GM19467 (cell line): ENCODE measurements at regions not wholly inside any gene's neighbourhood (a gene's known extent, or its start where the extent isn't known, plus 50 kb on each side); places are given as distances from the start of the nearest gene placed in this dataset.

ENCODE experiments used
- ATAC-seq: cut with Tn5 transposase; IDR thresholded peaks from one replicate; pipeline ENCODE4 v1.9.1; 2021; ENCODE audit warnings: mild to moderate bottlenecking, moderate library complexity; ENCODE audit not compliant: unreplicated experiment

- ATAC-seq: no peak
Observed at GRCh38 chr1:163796394-163796821, 474.7 kb downstream of the NUF2 start.

- no peak for ATAC-seq
Observed at GRCh38 chr1:163797816-163798215, 476.1 kb downstream of the NUF2 start.

GRCh38 chr1:163799190-163799805, 477.5 kb downstream of the NUF2 start:
- ATAC-seq: no peak

- ATAC-seq: no peak
Observed at GRCh38 chr1:163807331-163808049, 485.7 kb downstream of the NUF2 start.

- no peak for ATAC-seq
Observed at GRCh38 chr1:163813251-163813650, 491.5 kb downstream of the NUF2 start.

GRCh38 chr1:163820226-163820625, 498.5 kb downstream of the NUF2 start:
- no peak for ATAC-seq

- ATAC-seq: no peak
Observed at GRCh38 chr1:163820766-163821165, 499.0 kb downstream of the NUF2 start.

GRCh38 chr1:163821679-163822078, 499.9 kb downstream of the NUF2 start:
- no peak for ATAC-seq

- no peak for ATAC-seq
Observed at GRCh38 chr1:163823017-163823416, 501.3 kb downstream of the NUF2 start.

GRCh38 chr1:163824006-163824405, 502.3 kb downstream of the NUF2 start:
- ATAC-seq: no peak

- no peak for ATAC-seq
Observed at GRCh38 chr1:163824490-163824889, 502.7 kb downstream of the NUF2 start.

GRCh38 chr1:163826500-163826899, 504.7 kb downstream of the NUF2 start:
- no peak for ATAC-seq

GRCh38 chr1:163834778-163835177, 513.0 kb downstream of the NUF2 start:
- no peak for ATAC-seq

- ATAC-seq: no peak
Observed at GRCh38 chr1:163836481-163836880, 514.7 kb downstream of the NUF2 start.

- no peak for ATAC-seq
Observed at GRCh38 chr1:163837206-163837605, 515.5 kb downstream of the NUF2 start.

- no peak for ATAC-seq
Observed at GRCh38 chr1:163842571-163842970, 520.8 kb downstream of the NUF2 start.

- no peak for ATAC-seq
Observed at GRCh38 chr1:163844459-163844858, 522.7 kb downstream of the NUF2 start.

- ATAC-seq: no peak
Observed at GRCh38 chr1:163845279-163845678, 523.5 kb downstream of the NUF2 start.

GRCh38 chr1:163863731-163864130, 542.0 kb downstream of the NUF2 start:
- no peak for ATAC-seq

- ATAC-seq: no peak
Observed at GRCh38 chr1:163864207-163864606, 542.5 kb downstream of the NUF2 start.

- no peak for ATAC-seq
Observed at GRCh38 chr1:163866564-163866963, 544.8 kb downstream of the NUF2 start.

- no peak for ATAC-seq
Observed at GRCh38 chr1:163870666-163871065, 548.9 kb downstream of the NUF2 start.

GRCh38 chr1:163872067-163872466, 550.3 kb downstream of the NUF2 start:
- ATAC-seq: no peak
